Adipocyte (in vitro differentiated cells): ENCODE measurements at regions not wholly inside any gene's neighbourhood (a gene's known extent, or its start where the extent isn't known, plus 50 kb on each side); places are given as distances from the start of the nearest gene placed in this dataset.
"Not testable (repeated sequence)": the region's sequence is repeated elsewhere in the genome, so short reads cannot be mapped to it uniquely, and the experiment has no call there.

Experiments
- DNase-seq: peaks from one replicate; pipeline ENCODE4 v3.0.0-alpha.2; 2015; ENCODE audit warnings: low read depth
- H3K27me3 ChIP-seq: replicated peaks from 2 replicates; pipeline ENCODE4 v1.7.0; 2013; ENCODE audit warnings: mild to moderate bottlenecking, low read length, moderate library complexity; ENCODE audit not compliant: control insufficient read depth, insufficient read depth
- H3K36me3 ChIP-seq: 2 replicates; pipeline ENCODE4 v1.7.0; 2013; ENCODE audit warnings: low read length, mild to moderate bottlenecking, moderate library complexity; ENCODE audit not compliant: control insufficient read depth, insufficient read depth, severe bottlenecking
- H3K4me1 ChIP-seq: 2 replicates; pipeline ENCODE4 v1.7.0; 2013; ENCODE audit warnings: mild to moderate bottlenecking, low read length, moderate library complexity; ENCODE audit not compliant: control insufficient read depth, insufficient read depth
- H3K4me3 ChIP-seq: 2 replicates; pipeline ENCODE4 v1.7.0; 2013; ENCODE audit warnings: mild to moderate bottlenecking, low read length, moderate library complexity
- H3K9ac ChIP-seq: 2 replicates; pipeline ENCODE4 v1.7.0; 2013; ENCODE audit warnings: mild to moderate bottlenecking, low read length, moderate library complexity
- H3K9me3 ChIP-seq: 2 replicates; pipeline ENCODE4 v1.7.0; 2013; ENCODE audit warnings: mild to moderate bottlenecking, low read length, moderate library complexity; ENCODE audit not compliant: control insufficient read depth

DNA sequence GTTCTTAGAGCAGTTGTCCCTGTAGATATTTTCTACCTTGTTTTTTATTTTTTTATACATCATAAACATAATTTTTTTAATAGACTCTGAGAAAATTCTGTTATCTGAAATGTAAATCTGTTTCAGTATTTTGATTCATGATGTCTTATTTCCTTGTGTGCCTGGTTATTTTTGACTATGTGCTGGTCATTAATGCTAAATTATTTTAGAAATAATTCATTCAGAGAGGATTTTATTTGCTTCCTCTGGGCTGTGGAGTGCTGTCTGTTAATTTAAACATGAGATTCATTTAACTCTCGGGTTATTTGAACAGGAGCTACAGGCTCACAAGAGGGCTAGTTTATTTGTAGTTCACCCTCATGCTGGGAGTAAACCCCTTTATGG, 124.3 kb upstream of the PITX1 start:
- Histone ChIP-seq H3K9me3 (peaks cover 28% of the 10 kb centered on the region), H3K36me3 (no peaks in the 10 kb centered on the region), H3K4me1 (peaks cover 6% of the 10 kb centered on the region), H3K4me3 (no peak overlapping the region), H3K9ac (no peak overlapping the region), H3K27me3 (peaks cover 20% of the 10 kb centered on the region)
- no peak for DNase-seq

- Histone ChIP-seq H3K27me3 (peaks cover 13% of the 10 kb centered on the region), H3K9ac (no peak overlapping the region), H3K36me3 (no peaks in the 10 kb centered on the region), H3K4me1 (peaks cover 6% of the 10 kb centered on the region), H3K4me3 (no peak overlapping the region), H3K9me3 (peaks cover 28% of the 10 kb centered on the region)
- DNase-seq = no peak
These were observed 123.6 kb upstream of the PITX1 start for GRCh38 chr5:135157421-135158313.

- H3K9ac ChIP-seq = no peak overlapping the region
- H3K9me3 ChIP-seq = peaks cover 28% of the 10 kb centered on the region
- peaks cover 6% of the 10 kb centered on the region for H3K4me1 ChIP-seq
- peaks cover 8% of the 10 kb centered on the region for H3K27me3 ChIP-seq
- no peaks in the 10 kb centered on the region for H3K36me3 ChIP-seq
- H3K4me3 ChIP-seq = no peak overlapping the region
- no peak for DNase-seq
These were observed 122.8 kb upstream of the PITX1 start for GRCh38 chr5:135156715-135157404.

- Histone ChIP-seq H3K27me3 (peaks cover 6% of the 10 kb centered on the region), H3K36me3 (no peaks in the 10 kb centered on the region), H3K9me3 (peaks cover 28% of the 10 kb centered on the region), H3K4me3 (no peak overlapping the region), H3K4me1 (peaks cover 6% of the 10 kb centered on the region), H3K9ac (no peak overlapping the region)
- no peak for DNase-seq
These were observed 122.3 kb upstream of the PITX1 start for GRCh38 chr5:135156337-135156714.

- Histone ChIP-seq H3K4me3 (no peak overlapping the region), H3K9me3 (peaks cover 28% of the 10 kb centered on the region), H3K36me3 (no peaks in the 10 kb centered on the region), H3K27me3 (peaks cover 6% of the 10 kb centered on the region), H3K9ac (no peak overlapping the region), H3K4me1 (peaks cover 6% of the 10 kb centered on the region)
- no peak for DNase-seq
These were observed 121.7 kb upstream of the PITX1 start for GRCh38 chr5:135155616-135156214.

- H3K4me1 ChIP-seq = peaks cover 6% of the 10 kb centered on the region
- peaks cover 6% of the 10 kb centered on the region for H3K27me3 ChIP-seq
- H3K36me3 ChIP-seq = no peaks in the 10 kb centered on the region
- DNase-seq = no peak
- no peak overlapping the region for H3K9ac ChIP-seq
- H3K4me3 ChIP-seq = no peak overlapping the region
- peaks cover 21% of the 10 kb centered on the region for H3K9me3 ChIP-seq
These were observed 120.9 kb upstream of the PITX1 start for GRCh38 chr5:135154961-135155360.

DNA sequence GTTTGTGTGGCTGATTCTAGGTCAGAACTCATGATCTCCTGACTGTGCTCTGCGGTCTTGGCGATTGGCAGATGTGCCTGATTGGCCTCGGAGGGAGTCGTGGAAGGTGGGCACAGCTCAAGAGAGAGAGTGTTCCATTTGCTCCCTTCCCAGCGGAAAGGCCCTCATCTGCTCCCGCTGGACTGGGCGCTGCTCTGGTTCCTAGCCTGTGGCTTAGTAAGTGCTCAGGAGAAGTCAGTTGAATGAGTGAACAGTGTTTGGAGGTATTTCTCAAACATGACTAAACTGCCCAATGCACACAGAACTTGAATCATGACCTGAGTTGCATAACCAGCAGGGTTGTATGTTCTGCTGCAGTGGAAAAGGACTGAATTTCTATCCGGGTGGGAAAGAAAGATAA, 120.2 kb upstream of the PITX1 start:
- peak; percentile 38 for DNase-seq
- peaks cover 14% of the 10 kb centered on the region for H3K9me3 ChIP-seq
- no peak overlapping the region for H3K4me3 ChIP-seq
- no peaks in the 10 kb centered on the region for H3K36me3 ChIP-seq
- peaks cover 6% of the 10 kb centered on the region for H3K4me1 ChIP-seq
- H3K27me3 ChIP-seq = peaks cover 3% of the 10 kb centered on the region
- H3K9ac ChIP-seq = no peak overlapping the region

GRCh38 chr5:135153661-135154060, 119.6 kb upstream of the PITX1 start:
- Histone ChIP-seq H3K36me3 (no peaks in the 10 kb centered on the region), H3K4me1 (peaks cover 6% of the 10 kb centered on the region), H3K9me3 (peaks cover 8% of the 10 kb centered on the region), H3K27me3 (peaks cover 3% of the 10 kb centered on the region), H3K9ac (no peak overlapping the region), H3K4me3 (no peak overlapping the region)
- DNase-seq = no peak

DNA sequence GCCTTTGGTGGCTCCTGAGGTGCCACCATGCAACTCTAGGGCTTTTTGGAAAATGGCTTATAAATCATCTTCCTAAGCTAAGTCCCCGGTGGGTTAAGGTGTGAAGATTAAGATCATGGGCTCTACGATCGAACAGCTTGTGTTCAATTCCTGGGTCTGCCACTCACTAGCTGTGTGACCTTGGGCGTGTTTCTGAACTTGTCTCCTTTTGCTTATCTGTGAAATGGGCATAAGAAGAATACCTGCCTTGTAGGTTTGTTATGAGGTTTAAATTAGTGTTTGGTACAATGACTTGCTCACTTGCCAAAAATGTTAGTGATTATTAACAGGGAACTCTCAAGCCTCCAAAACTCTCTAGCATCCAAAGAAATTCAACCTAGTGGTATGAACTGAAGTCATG, 119.2 kb upstream of the PITX1 start:
- Histone ChIP-seq H3K4me3 (no peak overlapping the region), H3K4me1 (peaks cover 6% of the 10 kb centered on the region), H3K9ac (no peak overlapping the region), H3K9me3 (peaks cover 4% of the 10 kb centered on the region), H3K36me3 (no peaks in the 10 kb centered on the region), H3K27me3 (peaks cover 3% of the 10 kb centered on the region)
- no peak for DNase-seq

GRCh38 chr5:135151660-135152059, 117.6 kb upstream of the PITX1 start:
- H3K4me3 ChIP-seq, H3K4me1 ChIP-seq, H3K27me3 ChIP-seq, H3K9ac ChIP-seq, H3K36me3 ChIP-seq, DNase-seq, H3K9me3 ChIP-seq: not testable (repeated sequence)

DNA sequence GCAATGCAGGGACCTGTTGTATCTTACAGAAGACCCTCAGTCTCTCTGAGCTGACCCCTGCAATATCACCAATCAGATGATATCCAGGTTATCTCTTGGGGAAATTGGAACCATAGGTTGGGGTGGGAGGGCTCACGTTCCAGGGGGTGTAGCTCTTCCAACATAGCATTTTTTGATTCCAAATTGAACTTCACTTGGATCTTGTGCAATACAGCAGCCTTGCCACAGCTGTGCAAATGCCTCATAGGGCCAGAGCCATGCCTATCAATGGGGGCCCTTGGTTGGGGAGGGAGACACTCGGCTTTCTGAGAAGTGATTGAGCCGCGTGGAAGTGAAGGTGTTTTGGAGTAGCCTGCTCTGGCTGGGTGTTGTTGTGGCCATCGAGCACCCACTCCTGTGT, 117.2 kb upstream of the PITX1 start:
- Histone ChIP-seq H3K36me3 (no peaks in the 10 kb centered on the region), H3K4me3 (no peak overlapping the region), H3K4me1 (peaks cover 6% of the 10 kb centered on the region), H3K9ac (no peak overlapping the region), H3K9me3 (peaks cover 4% of the 10 kb centered on the region), H3K27me3 (peaks cover 6% of the 10 kb centered on the region)
- DNase-seq = no peak
